GM18858 (cell line): ENCODE measurements at regions not wholly inside any gene's neighbourhood (a gene's known extent, or its start where the extent isn't known, plus 50 kb on each side); places are given as distances from the start of the nearest gene placed in this dataset.

ENCODE experiments used
- ATAC-seq: cut with Tn5 transposase; IDR thresholded peaks from one replicate; pipeline ENCODE4 v1.9.1; 2021; ENCODE audit not compliant: unreplicated experiment

- no peak for ATAC-seq
These were observed 360.2 kb downstream of the PREX1 start for GRCh38 chr20:48467622-48468021.

- no peak for ATAC-seq
These were observed 362.5 kb downstream of the PREX1 start for GRCh38 chr20:48465271-48465670.

- no peak for ATAC-seq
These were observed 363.9 kb downstream of the PREX1 start for GRCh38 chr20:48463916-48464315.

- ATAC-seq: no peak
These were observed 364.6 kb downstream of the PREX1 start for GRCh38 chr20:48463096-48463720.

GRCh38 chr20:48461735-48462119 is 366.1 kb downstream of the PREX1 start:
- ATAC-seq: no peak

- no peak for ATAC-seq
These were observed 366.6 kb downstream of the PREX1 start for GRCh38 chr20:48461091-48461734.

- ATAC-seq: no peak
These were observed 367.1 kb downstream of the PREX1 start for GRCh38 chr20:48460681-48461080.

GRCh38 chr20:48459722-48460395 is 367.9 kb downstream of the PREX1 start:
- no peak for ATAC-seq

GRCh38 chr20:48458601-48459385 is 369.0 kb downstream of the PREX1 start:
- no peak for ATAC-seq

GRCh38 chr20:48458003-48458377 is 369.8 kb downstream of the PREX1 start:
- no peak for ATAC-seq

GRCh38 chr20:48457193-48458002 is 370.4 kb downstream of the PREX1 start:
- ATAC-seq: no peak

- no peak for ATAC-seq
These were observed 371.2 kb downstream of the PREX1 start for GRCh38 chr20:48456366-48457192.

GRCh38 chr20:48455651-48456365 is 372.0 kb downstream of the PREX1 start:
- no peak for ATAC-seq

- ATAC-seq: no peak
These were observed 372.9 kb downstream of the PREX1 start for GRCh38 chr20:48454671-48455490.

GRCh38 chr20:48453477-48454093 is 374.2 kb downstream of the PREX1 start:
- no peak for ATAC-seq

- no peak for ATAC-seq
These were observed 376.4 kb downstream of the PREX1 start for GRCh38 chr20:48451401-48451800.

GRCh38 chr20:48448666-48449600 is 378.9 kb downstream of the PREX1 start:
- no peak for ATAC-seq
